Endothelial cell of umbilical vein (primary cell): ENCODE measurements at regions not wholly inside any gene's neighbourhood (a gene's known extent, or its start where the extent isn't known, plus 50 kb on each side); places are given as distances from the start of the nearest gene placed in this dataset.

Experiments used
- BruUV-seq: library from RNA; stranded (reverse); fragments of 400-500 nt; replicated peaks from 2 replicates; lab custom pipeline; 2021; lab: Mats Ljungman, UMichigan
- CTCF ChIA-PET: fragments of 300-600, 350-600 bp; sonication (Branson Sonifier 250); formaldehyde crosslinking; loops from one replicate; lab custom pipeline; 2021; ENCODE audit warnings: antibody characterized with exemption, inconsistent platforms; lab: Charles Lee
- POLR2A ChIA-PET: fragments of 300-600, 350-600 bp; sonication (Branson Sonifier 250); formaldehyde crosslinking; loops from one replicate; lab custom pipeline; 2021; ENCODE audit warnings: antibody characterized with exemption, inconsistent platforms; lab: Charles Lee
- DNase-seq: peaks from one replicate; pipeline ENCODE4 v3.0.0-alpha.2; 2011; ENCODE audit warnings: low read depth, low spot score
- FAIRE-seq: peaks from 2 replicates; lab custom pipeline; 2011; peaks lifted over from hg19 to GRCh38; lab: Jason Lieb, UNC
- H2AFZ ChIP-seq: 2 replicates; pipeline ENCODE4 v1.6.0; 2012; ENCODE audit warnings: low read depth, low read length, control low read depth, inconsistent platforms
- H3K27ac ChIP-seq: 2 replicates; pipeline ENCODE4 v1.5.1; 2011; ENCODE audit warnings: low read depth, mild to moderate bottlenecking, control low read depth, low read length, moderate library complexity; ENCODE audit not compliant: insufficient read depth
- H3K27me3 ChIP-seq, 2 experiments: 2 replicates each; pipeline versions ENCODE4 v1.6.0 to v1.6.1; 2011; ENCODE audit warnings: low read length in 2 of 2, mixed read lengths in 1 of 2; ENCODE audit not compliant: control insufficient read depth in 2 of 2, insufficient read depth in 2 of 2
- H3K36me3 ChIP-seq, 2 experiments: 2 replicates in 1 of 2; 3 replicates in 1 of 2; pipeline ENCODE4 v1.5.1; 2011; ENCODE audit warnings: low read length in 2 of 2, mild to moderate bottlenecking in 1 of 2, moderate library complexity in 1 of 2; ENCODE audit not compliant: control insufficient read depth in 2 of 2, insufficient read depth in 2 of 2; ENCODE audit errors: extremely low read depth in 1 of 2
- H3K4me1 ChIP-seq: 3 replicates; pipeline ENCODE4 v1.5.1; 2011; ENCODE audit warnings: mild to moderate bottlenecking, low read length; ENCODE audit not compliant: control insufficient read depth, insufficient read depth; ENCODE audit errors: extremely low read depth
- H3K4me2 ChIP-seq: 2 replicates; pipeline ENCODE4 v1.6.1; 2011; ENCODE audit warnings: low read length, control low read depth, mixed read lengths; ENCODE audit not compliant: insufficient read depth
- H3K4me3 ChIP-seq, 3 experiments: fragments of 200-600 bp in 1 of 3; sonication (generic), shearing (Covaris generic) in 1 of 3; replicated peaks in 1 of 3; 2 replicates each; pipeline ENCODE4 v1.5.1; 2011 to 2016; ENCODE audit warnings: control low read depth in 3 of 3, low read length in 3 of 3, mild to moderate bottlenecking in 2 of 3, inconsistent platforms in 1 of 3, low read depth in 1 of 3, moderate library complexity in 1 of 3; ENCODE audit not compliant: insufficient read depth in 1 of 3
- H3K79me2 ChIP-seq: 2 replicates; pipeline ENCODE4 v1.6.0; 2012; ENCODE audit warnings: low read length, inconsistent platforms; ENCODE audit not compliant: control insufficient read depth, insufficient read depth
- H3K9ac ChIP-seq: replicated peaks from 2 replicates; pipeline ENCODE3; 2011; ENCODE audit warnings: low read length, control low read depth; ENCODE audit not compliant: insufficient read depth; ENCODE audit errors: extremely low read depth
- H3K9me1 ChIP-seq: replicated peaks from 3 replicates; pipeline ENCODE4 v1.6.0; 2011; ENCODE audit warnings: mild to moderate bottlenecking, low read length; ENCODE audit not compliant: control insufficient read depth, insufficient read depth; ENCODE audit errors: extremely low read depth
- H3K9me3 ChIP-seq: replicated peaks from 2 replicates; pipeline ENCODE4 v1.5.1; 2012; ENCODE audit warnings: low read length, inconsistent platforms; ENCODE audit not compliant: control insufficient read depth, insufficient read depth
- H4K20me1 ChIP-seq: replicated peaks from 2 replicates; pipeline ENCODE3; 2011; ENCODE audit warnings: mild to moderate bottlenecking, low read length; ENCODE audit not compliant: control insufficient read depth, insufficient read depth; ENCODE audit errors: extremely low read depth
- CTCF ChIP-seq, 2 donors: IDR thresholded peaks; 1 replicate in 1 of 2; 2 replicates in 1 of 2; pipeline ENCODE4 v1.5.1; 2011; ENCODE audit warnings: low read length in 2 of 2, mild to moderate bottlenecking in 2 of 2, moderate library complexity in 2 of 2, control low read depth in 1 of 2, inconsistent platforms in 1 of 2, low read depth in 1 of 2; ENCODE audit not compliant: insufficient read depth in 1 of 2; ENCODE audit errors: extremely low read depth in 1 of 2
- EZH2 ChIP-seq: IDR thresholded peaks from 2 replicates; pipeline ENCODE4 v1.6.1; 2012; ENCODE audit warnings: borderline replicate concordance, low read depth, mild to moderate bottlenecking, moderate library complexity, low read length, inconsistent platforms; ENCODE audit not compliant: severe bottlenecking
- FOS ChIP-seq: IDR thresholded peaks from 2 replicates; pipeline ENCODE4 v1.6.1; 2011; ENCODE audit warnings: mild to moderate bottlenecking, low read length, moderate library complexity, borderline replicate concordance; ENCODE audit not compliant: insufficient read depth
- GATA2 ChIP-seq: IDR thresholded peaks from 2 replicates; pipeline ENCODE4 v1.7.0; 2011; ENCODE audit warnings: low read depth, mild to moderate bottlenecking, moderate library complexity, mixed read lengths, low read length; ENCODE audit not compliant: insufficient read length, insufficient read depth
- JUN ChIP-seq: IDR thresholded peaks from 2 replicates; pipeline ENCODE4 v1.6.1; 2011; ENCODE audit warnings: borderline replicate concordance, low read depth; ENCODE audit not compliant: insufficient read length, insufficient read depth
- MAX ChIP-seq: IDR thresholded peaks from 2 replicates; pipeline ENCODE4 v1.6.1; 2011; ENCODE audit not compliant: insufficient read depth, insufficient read length
- MYC ChIP-seq: IDR thresholded peaks from one replicate; pipeline ENCODE4 v1.6.1; 2011; ENCODE audit warnings: mild to moderate bottlenecking, low read depth, low read length
- POLR2A ChIP-seq: IDR thresholded peaks from 2 replicates; pipeline ENCODE4 v1.6.1; 2012; ENCODE audit warnings: low read depth, mild to moderate bottlenecking, control low read depth, low read length
- POLR2AphosphoS5 ChIP-seq: IDR thresholded peaks from 2 replicates; pipeline ENCODE4 v1.6.1; 2012; ENCODE audit warnings: low read depth, mild to moderate bottlenecking, control low read depth, low read length, moderate library complexity; ENCODE audit not compliant: insufficient read depth
- dilution Hi-C: fragments of 300-500 bp; cut with MboI; formaldehyde crosslinking; loops from one replicate; pipeline ENCODE4 v1.15.0; 2019; ENCODE audit warnings: low sequenced_read_pairs; ENCODE audit not compliant: extremely low pct_ligation_motif_present
- intact Hi-C: fragments of 100-400 bp; cut with micrococcal nuclease; formaldehyde crosslinking; loops from one replicate; pipeline ENCODE4 v1.10.0; 2022

GRCh38 chr1:5620997-5621396, 371.2 kb downstream of the NPHP4 start:
- CTCF ChIA-PET, result no interaction called here
- no peaks in the 10 kb centered on the region for H3K27me3 ChIP-seq
- POLR2A ChIA-PET, result no interaction called here
- no peaks in the 10 kb centered on the region for H3K4me1 ChIP-seq
- no peak for TF ChIP-seq JUN
- TF ChIP-seq MYC, result no peak
- TF ChIP-seq EZH2, result no peak
- no peak for TF ChIP-seq GATA2
- no peak for TF ChIP-seq MAX
- no peak for TF ChIP-seq CTCF (IDR thresholded peaks at IDR 0.05; ENCODE audit: extremely low read depth in 1 of 2, insufficient read depth in 1 of 2, low read depth in 1 of 2, low read length in 2 of 2)
- TF ChIP-seq POLR2AphosphoS5, result no peak
- no peak for TF ChIP-seq POLR2A
- no peak for TF ChIP-seq FOS
- dilution Hi-C loops, result no loop called here
- H3K36me3 ChIP-seq, result no peaks in the 10 kb centered on the region
- intact Hi-C loops, result no loop called here
- BruUV-seq, result no TSS peak
- no peaks in the 10 kb centered on the region for H3K79me2 ChIP-seq
- no peak for DNase-seq
- no peak overlapping the region for H3K9ac ChIP-seq
- no peak overlapping the region for H3K27ac ChIP-seq
- FAIRE-seq, result no peak
- no peak overlapping the region for H3K4me2 ChIP-seq
- no peak overlapping the region for H2AFZ ChIP-seq
- H3K4me3 ChIP-seq, result no peak overlapping the region
- H3K9me1 ChIP-seq, result no peaks in the 10 kb centered on the region
- H3K9me3 ChIP-seq, result peaks cover 3% of the 10 kb centered on the region
- H4K20me1 ChIP-seq, result no peaks in the 10 kb centered on the region
